ENCODE measurements at regions not wholly inside any gene's neighbourhood (a gene's known extent, or its start where the extent isn't known, plus 50 kb on each side); places are given as distances from the start of the nearest gene placed in this dataset.

DNA sequence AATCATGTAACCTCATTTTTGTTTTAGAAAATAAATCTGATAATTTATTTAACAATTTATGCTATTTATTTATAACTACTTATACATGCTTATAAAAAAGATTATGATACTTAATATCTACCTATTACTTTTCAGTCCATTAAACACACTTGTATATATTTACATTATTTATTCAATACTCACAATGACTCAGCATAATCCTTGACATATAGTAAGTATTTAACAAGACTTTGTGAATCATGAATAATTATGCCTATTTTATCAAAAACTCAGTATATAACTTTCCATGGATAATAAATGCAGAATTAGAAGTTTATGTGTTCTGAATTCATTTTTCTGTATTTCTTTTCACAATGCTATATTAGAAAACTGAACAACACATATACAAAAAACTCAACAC is 266.0 kb upstream of the STAC start:
- BruUV-seq (replicated peaks) = no TSS peak
- intact Hi-C loops (cut with micrococcal nuclease; ENCODE audit: unreplicated experiment) = no loop called here

DNA sequence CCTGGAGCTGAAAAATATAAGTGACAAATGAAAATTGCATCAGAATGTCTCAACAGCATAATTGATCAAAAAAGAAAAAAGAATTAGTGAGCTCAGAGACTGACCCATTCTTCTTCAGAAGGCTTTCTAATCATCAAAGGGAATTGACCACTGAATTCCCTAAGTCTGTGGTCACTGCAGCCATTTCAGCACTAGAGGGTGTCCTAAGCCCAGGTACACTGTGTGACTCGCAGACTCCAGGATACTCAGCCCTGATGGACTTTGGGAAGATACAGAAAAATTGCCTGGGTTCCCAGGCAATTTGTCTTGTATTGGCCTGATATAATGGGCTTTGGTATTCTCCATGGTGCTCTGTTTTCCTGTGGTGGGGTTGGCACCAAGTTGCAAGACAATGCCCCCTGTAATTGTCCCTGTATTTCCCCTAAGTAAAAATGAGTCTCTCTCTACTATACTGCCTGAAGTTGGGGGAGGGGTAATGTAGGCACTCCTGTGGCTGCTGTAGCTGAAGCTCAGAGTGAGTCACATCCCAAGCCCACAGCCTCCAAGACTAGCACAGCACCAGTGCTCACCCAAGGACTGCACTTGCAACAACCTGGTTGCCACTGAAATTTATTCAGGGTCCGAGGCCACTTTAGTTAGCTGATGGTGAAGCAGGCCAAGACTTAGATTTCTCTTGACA is 256.0 kb upstream of the STAC start:
- Histone ChIP-seq H3K4me1 (ENCODE audit: insufficient read depth, low read length, poor library complexity, severe bottlenecking) (no peaks in the 10 kb centered on the region), H3K27me3 (replicated peaks; ENCODE audit: insufficient read depth, low read depth, low read length, poor library complexity) (no peaks in the 10 kb centered on the region), H3K9me3 (ENCODE audit: low read depth, low read length, poor library complexity, severe bottlenecking) (no peaks in the 10 kb centered on the region), H3K36me3 (ENCODE audit: insufficient read depth, low read length, poor library complexity, severe bottlenecking) (no peaks in the 10 kb centered on the region), H3K4me3 (ENCODE audit: low read depth, low read length, poor library complexity, severe bottlenecking) (no peak overlapping the region), H3K27ac (ENCODE audit: low read depth, low read length, poor library complexity, severe bottlenecking) (no peak overlapping the region)
- peak; percentile 20 for DNase-seq (ENCODE audit: low spot score)
- no TSS peak for BruUV-seq (replicated peaks)
- intact Hi-C loops (cut with micrococcal nuclease; ENCODE audit: unreplicated experiment) = loop anchor here (10.0 kb wide), 1 partner anchor 581 kb away; no protein-coding TSS in a partner anchor
- TF ChIP-seq EZH2 (IDR thresholded peaks at IDR 0.05; ENCODE audit: borderline replicate concordance, low read depth, low read length, poor library complexity, severe bottlenecking) = no peak
- TF ChIP-seq, protein P1, sequence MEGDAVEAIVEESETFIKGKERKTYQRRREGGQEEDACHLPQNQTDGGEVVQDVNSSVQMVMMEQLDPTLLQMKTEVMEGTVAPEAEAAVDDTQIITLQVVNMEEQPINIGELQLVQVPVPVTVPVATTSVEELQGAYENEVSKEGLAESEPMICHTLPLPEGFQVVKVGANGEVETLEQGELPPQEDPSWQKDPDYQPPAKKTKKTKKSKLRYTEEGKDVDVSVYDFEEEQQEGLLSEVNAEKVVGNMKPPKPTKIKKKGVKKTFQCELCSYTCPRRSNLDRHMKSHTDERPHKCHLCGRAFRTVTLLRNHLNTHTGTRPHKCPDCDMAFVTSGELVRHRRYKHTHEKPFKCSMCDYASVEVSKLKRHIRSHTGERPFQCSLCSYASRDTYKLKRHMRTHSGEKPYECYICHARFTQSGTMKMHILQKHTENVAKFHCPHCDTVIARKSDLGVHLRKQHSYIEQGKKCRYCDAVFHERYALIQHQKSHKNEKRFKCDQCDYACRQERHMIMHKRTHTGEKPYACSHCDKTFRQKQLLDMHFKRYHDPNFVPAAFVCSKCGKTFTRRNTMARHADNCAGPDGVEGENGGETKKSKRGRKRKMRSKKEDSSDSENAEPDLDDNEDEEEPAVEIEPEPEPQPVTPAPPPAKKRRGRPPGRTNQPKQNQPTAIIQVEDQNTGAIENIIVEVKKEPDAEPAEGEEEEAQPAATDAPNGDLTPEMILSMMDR (conservative IDR thresholded peaks at IDR 0.05; ENCODE audit: low read depth, low read length) = peak; percentile 33; the same call in 1 of the 2 replicates
- CTCF ChIA-PET = no interaction called here
- POLR2A ChIA-PET (ENCODE audit: low non-redundant PET) = no interaction called here

More for the DNA sequence above, 266.0 kb upstream of the STAC start:
- Histone ChIP-seq H3K4me3 (ENCODE audit: low read depth, low read length, poor library complexity, severe bottlenecking) (no peak overlapping the region), H3K4me1 (ENCODE audit: insufficient read depth, low read length, poor library complexity, severe bottlenecking) (no peaks in the 10 kb centered on the region), H3K9me3 (ENCODE audit: low read depth, low read length, poor library complexity, severe bottlenecking) (no peaks in the 10 kb centered on the region), H3K27ac (ENCODE audit: low read depth, low read length, poor library complexity, severe bottlenecking) (no peak overlapping the region), H3K27me3 (replicated peaks; ENCODE audit: insufficient read depth, low read depth, low read length, poor library complexity) (no peaks in the 10 kb centered on the region), H3K36me3 (ENCODE audit: insufficient read depth, low read length, poor library complexity, severe bottlenecking) (no peaks in the 10 kb centered on the region)
- no peak for TF ChIP-seq EZH2 (IDR thresholded peaks at IDR 0.05; ENCODE audit: borderline replicate concordance, low read depth, low read length, poor library complexity, severe bottlenecking)
- TF ChIP-seq, protein P1 (conservative IDR thresholded peaks at IDR 0.05; ENCODE audit: low read depth, low read length) = no peak
- no peak for DNase-seq (ENCODE audit: low spot score)
- CTCF ChIA-PET = no interaction called here
- POLR2A ChIA-PET (ENCODE audit: low non-redundant PET) = no interaction called here

DNA sequence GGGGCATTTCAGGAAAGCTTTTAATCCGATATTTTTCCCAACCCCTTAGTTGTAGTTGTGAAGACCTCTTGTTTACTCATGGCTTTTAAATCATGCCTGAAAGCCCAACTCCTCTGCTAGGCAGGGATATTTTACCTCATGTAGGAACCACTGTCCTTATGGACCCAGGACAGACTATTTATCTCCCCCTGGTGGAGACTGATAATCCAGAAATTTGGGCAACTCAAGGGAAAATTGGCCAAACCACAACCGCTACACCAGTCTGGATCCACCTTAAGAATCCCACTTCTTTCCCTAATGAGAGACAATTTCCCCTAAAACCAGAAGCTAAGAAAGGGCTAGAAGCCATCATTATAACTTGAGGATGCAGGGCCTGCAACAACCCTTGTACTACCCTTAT is 248.1 kb upstream of the STAC start:
- no TSS peak for BruUV-seq (replicated peaks)
- peak; percentile 29 for DNase-seq (ENCODE audit: low spot score)
- CTCF ChIA-PET = no interaction called here
- Histone ChIP-seq H3K9me3 (ENCODE audit: low read depth, low read length, poor library complexity, severe bottlenecking) (no peaks in the 10 kb centered on the region), H3K27ac (ENCODE audit: low read depth, low read length, poor library complexity, severe bottlenecking) (no peak overlapping the region), H3K4me3 (ENCODE audit: low read depth, low read length, poor library complexity, severe bottlenecking) (no peak overlapping the region), H3K4me1 (ENCODE audit: insufficient read depth, low read length, poor library complexity, severe bottlenecking) (no peaks in the 10 kb centered on the region), H3K36me3 (ENCODE audit: insufficient read depth, low read length, poor library complexity, severe bottlenecking) (no peaks in the 10 kb centered on the region), H3K27me3 (replicated peaks; ENCODE audit: insufficient read depth, low read depth, low read length, poor library complexity) (no peaks in the 10 kb centered on the region)
- intact Hi-C loops (cut with micrococcal nuclease; ENCODE audit: unreplicated experiment) = loop anchor here (5.0 kb wide), 1 partner anchor 165 kb away; no protein-coding TSS in a partner anchor
- TF ChIP-seq, protein P1 (conservative IDR thresholded peaks at IDR 0.05; ENCODE audit: low read depth, low read length) = peak; percentile 55
- TF ChIP-seq EZH2 (IDR thresholded peaks at IDR 0.05; ENCODE audit: borderline replicate concordance, low read depth, low read length, poor library complexity, severe bottlenecking) = no peak
- POLR2A ChIA-PET (ENCODE audit: low non-redundant PET) = no interaction called here
